ENCODE measurements at regions not wholly inside any gene's neighbourhood (a gene's known extent, or its start where the extent isn't known, plus 50 kb on each side); places are given as distances from the start of the nearest gene placed in this dataset.

DNA sequence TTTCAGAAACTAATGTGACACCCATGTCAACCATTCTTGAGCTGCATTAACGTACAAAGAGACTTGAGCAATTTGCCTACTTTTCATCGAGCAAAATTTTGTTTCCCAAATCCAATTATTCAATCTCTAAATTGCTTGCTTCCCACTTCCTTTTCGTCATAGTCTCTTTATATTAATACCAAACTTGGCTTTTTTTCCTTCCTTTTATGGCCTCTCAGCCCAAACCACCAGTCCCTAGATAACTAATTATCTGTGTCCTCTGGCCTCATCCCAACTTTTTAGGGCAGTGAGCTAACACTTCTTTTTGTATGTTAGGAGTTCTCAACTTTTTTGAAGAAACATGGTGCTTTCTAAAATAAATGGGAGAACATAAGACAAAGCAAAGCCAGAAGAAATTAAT lies 155.5 kb upstream of the S1PR3 start:
- no peak for DNase-seq (ENCODE audit: low read depth in 1 of 2, low spot score in 2 of 2)
- Histone ChIP-seq H3K23me2 (ENCODE audit: low read depth, low read length) (no peaks in the 10 kb centered on the region), H2AFZ (ENCODE audit: low read length) (no peak overlapping the region), H3K14ac (ENCODE audit: insufficient read length) (no peak overlapping the region), H4K91ac (replicated peaks; ENCODE audit: insufficient read length, low read length) (no peak overlapping the region), H2BK120ac (replicated peaks; ENCODE audit: low read depth, low read length) (no peak overlapping the region), H2BK12ac (ENCODE audit: low read depth, low read length) (no peak overlapping the region), H3K4me2 (ENCODE audit: insufficient read depth in 1 of 2, low read depth in 2 of 2, low read length in 2 of 2) (no peak overlapping the region), H4K5ac (ENCODE audit: insufficient read length, low read depth, low read length) (no peak overlapping the region), H3K9me3 (ENCODE audit: insufficient read depth in 2 of 2, low read depth in 1 of 2, low read length in 1 of 2) (0 out of 4 replicates have a peak, but pooled peaks cover 0 to 4% of the 10 kb centered on the region in 2 experiments), H3K56ac (replicated peaks; ENCODE audit: insufficient read length, low read depth, low read length) (no peak overlapping the region), H2BK15ac (ENCODE audit: low read length) (no peak overlapping the region), H3K36me3 (ENCODE audit: control insufficient read depth in 2 of 4, insufficient read depth in 4 of 4, low read length in 3 of 4) (no peaks in the 10 kb centered on the region), H3K4ac (replicated peaks; ENCODE audit: insufficient read length, low read depth, low read length) (no peak overlapping the region), H2AK5ac (ENCODE audit: low read depth, low read length) (no peak overlapping the region), H2BK5ac (ENCODE audit: low read depth, low read length) (no peak overlapping the region), H3K9ac (replicated peaks in 1 of 4; ENCODE audit: extremely low read depth in 1 of 4, low read depth in 3 of 4, low read length in 3 of 4) (no peak overlapping the region), H3K27me3 (replicated peaks in 1 of 4; ENCODE audit: control insufficient read depth in 3 of 4, extremely low read depth in 1 of 4, insufficient read depth in 3 of 4, low read length in 3 of 4) (no peaks in the 10 kb centered on the region), H3K79me1 (ENCODE audit: low read depth, low read length) (no peaks in the 10 kb centered on the region), H3K4me1 (replicated peaks in 1 of 4; ENCODE audit: control insufficient read depth in 3 of 4, insufficient read depth in 4 of 4, low read length in 3 of 4) (no peaks in the 10 kb centered on the region), H4K8ac (ENCODE audit: extremely low read depth, insufficient read depth, low read length) (no peak overlapping the region), H4K20me1 (replicated peaks in 1 of 2; ENCODE audit: control insufficient read depth in 1 of 2, insufficient read depth in 2 of 2, low read length in 2 of 2) (no peaks in the 10 kb centered on the region), H2BK20ac (ENCODE audit: low read length) (no peak overlapping the region), H3K23ac (ENCODE audit: insufficient read length) (no peak overlapping the region), H3K18ac (ENCODE audit: extremely low read depth, low read length) (no peak overlapping the region), H3K27ac (ENCODE audit: low read depth, low read length) (no peak overlapping the region), H3K4me3 (ENCODE audit: extremely low read depth in 1 of 4, insufficient read depth in 2 of 4, low read depth in 3 of 4, low read length in 4 of 4) (no peak overlapping the region), H3K79me2 (ENCODE audit: control insufficient read depth in 1 of 2, insufficient read depth in 2 of 2, low read length in 2 of 2) (no peaks in the 10 kb centered on the region)
- 96% methylated on average over 3 of the region's 3 CpGs; no CpG with 5 or more reads in 1 of the 2 experiments for WGBS, 2 experiments (ENCODE audit: extremely low coverage in 1 of 2, insufficient coverage in 1 of 2, insufficient read length in 1 of 2, insufficient replicate concordance in 2 of 2, low coverage in 1 of 2, low lambda C conversion rate in 2 of 2, missing lambda C conversion rate in 1 of 2)
- CTCF ChIA-PET (ENCODE audit: partially characterized antibody): interaction anchor here (0.6 to 1.5 kb wide), 2 partner anchors 13 to 292 kb away, joined by 3 to 4 read pairs; no protein-coding TSS in a partner anchor
- no peak for FAIRE-seq
- POLR2A ChIA-PET (ENCODE audit: partially characterized antibody): no interaction called here
- no peak for TF ChIP-seq POLR2AphosphoS5 (IDR thresholded peaks at IDR 0.05; ENCODE audit: low read depth, low read length)
- TF ChIP-seq HDAC6 (IDR thresholded peaks at IDR 0.05; ENCODE audit: low read depth, low read length): no peak
- no peak for TF ChIP-seq SUZ12 (IDR thresholded peaks at IDR 0.05; ENCODE audit: low read length)
- no peak for TF ChIP-seq SIX5 (IDR thresholded peaks at IDR 0.05; ENCODE audit: low read depth, low read length)
- TF ChIP-seq CREB1 (IDR thresholded peaks at IDR 0.05): no peak
- no peak for TF ChIP-seq SIRT6 (IDR thresholded peaks at IDR 0.05; ENCODE audit: low read length)
- no peak for TF ChIP-seq PHF8 (conservative IDR thresholded peaks at IDR 0.05; ENCODE audit: low read depth, low read length)
- TF ChIP-seq FOSL1 (IDR thresholded peaks at IDR 0.05; ENCODE audit: insufficient read depth, low read depth, low read length): no peak
- TF ChIP-seq ZNF274 (IDR thresholded peaks at IDR 0.05; ENCODE audit: borderline replicate concordance, extremely low read depth, low read length): no peak
- TF ChIP-seq, protein P1, sequence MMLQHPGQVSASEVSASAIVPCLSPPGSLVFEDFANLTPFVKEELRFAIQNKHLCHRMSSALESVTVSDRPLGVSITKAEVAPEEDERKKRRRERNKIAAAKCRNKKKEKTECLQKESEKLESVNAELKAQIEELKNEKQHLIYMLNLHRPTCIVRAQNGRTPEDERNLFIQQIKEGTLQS (IDR thresholded peaks at IDR 0.05; ENCODE audit: insufficient read depth, low read depth, low read length): no peak
- TF ChIP-seq CTCF (IDR thresholded peaks at IDR 0.05; ENCODE audit: control extremely low read depth in 1 of 3, insufficient read depth in 1 of 3, low read depth in 1 of 3, low read length in 3 of 3): no peak
- TF ChIP-seq, protein P2, sequence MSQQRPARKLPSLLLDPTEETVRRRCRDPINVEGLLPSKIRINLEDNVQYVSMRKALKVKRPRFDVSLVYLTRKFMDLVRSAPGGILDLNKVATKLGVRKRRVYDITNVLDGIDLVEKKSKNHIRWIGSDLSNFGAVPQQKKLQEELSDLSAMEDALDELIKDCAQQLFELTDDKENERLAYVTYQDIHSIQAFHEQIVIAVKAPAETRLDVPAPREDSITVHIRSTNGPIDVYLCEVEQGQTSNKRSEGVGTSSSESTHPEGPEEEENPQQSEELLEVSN (IDR thresholded peaks at IDR 0.05): no peak

Measured in H1 (cell line).